IMR-90 (cell line): ENCODE measurements at regions not wholly inside any gene's neighbourhood (a gene's known extent, or its start where the extent isn't known, plus 50 kb on each side); places are given as distances from the start of the nearest gene placed in this dataset.

Experiments used
- ATAC-seq: fragments of 200-7000 bp; cut with Tn5 transposase; 2 replicates; pipeline ENCODE4 v1.9.1; 2020; ENCODE audit warnings: low read depth, mild to moderate bottlenecking, moderate library complexity
- BruUV-seq: library from RNA; stranded (reverse); fragments of 400-500 nt; replicated peaks from 2 replicates; lab custom pipeline; 2021; lab: Mats Ljungman, UMichigan
- CTCF ChIA-PET: fragments of 300-600 bp; formaldehyde crosslinking; extraction: SDS; loops from one replicate; lab custom pipeline; 2021; ENCODE audit warnings: antibody characterized with exemption; lab: Yijun Ruan, JAX
- POLR2A ChIA-PET: fragments of 300-600 bp; sonication (Branson Sonifier 250); formaldehyde crosslinking; loops from one replicate; lab custom pipeline; 2022; ENCODE audit warnings: antibody characterized with exemption; ENCODE audit not compliant: unreplicated experiment; lab: Charles Lee
- DNase-seq: peaks from one replicate; pipeline ENCODE4 v3.0.0; 2013
- H2AFZ ChIP-seq: replicated peaks from 2 replicates; pipeline ENCODE3; 2013; ENCODE audit warnings: low read length, mild to moderate bottlenecking; ENCODE audit not compliant: poor library complexity
- H2AK5ac ChIP-seq: 2 replicates; pipeline ENCODE4 v1.6.1; 2013; ENCODE audit warnings: low read depth, low read length, inconsistent platforms
- H2AK9ac ChIP-seq: replicated peaks from 2 replicates; pipeline ENCODE3; 2013; ENCODE audit warnings: mild to moderate bottlenecking, low read depth, low read length, moderate library complexity; ENCODE audit not compliant: poor library complexity
- H2BK120ac ChIP-seq: 2 replicates; pipeline ENCODE4 v1.6.1; 2013; ENCODE audit warnings: low read depth, low read length, inconsistent platforms
- H2BK15ac ChIP-seq: 3 replicates; pipeline ENCODE4 v1.6.1; 2013; ENCODE audit warnings: low read depth, low read length, inconsistent platforms
- H2BK20ac ChIP-seq: 2 replicates; pipeline ENCODE4 v1.6.1; 2013; ENCODE audit warnings: low read depth, mild to moderate bottlenecking, inconsistent platforms, low read length, moderate library complexity
- H2BK5ac ChIP-seq: 2 replicates; pipeline ENCODE4 v1.6.1; 2013; ENCODE audit warnings: mild to moderate bottlenecking, low read depth, low read length, inconsistent platforms; ENCODE audit not compliant: poor library complexity, severe bottlenecking
- H3K14ac ChIP-seq: replicated peaks from 2 replicates; pipeline ENCODE4 v1.6.1; 2013; ENCODE audit warnings: low read depth, low read length, inconsistent platforms
- H3K18ac ChIP-seq: 2 replicates; pipeline ENCODE4 v1.6.1; 2013; ENCODE audit warnings: low read depth, low read length, control low read depth
- H3K23ac ChIP-seq: 2 replicates; pipeline ENCODE4 v1.6.1; 2013; ENCODE audit warnings: low read depth, low read length, inconsistent platforms
- H3K27ac ChIP-seq: 2 replicates; pipeline ENCODE4 v1.5.1; 2013; ENCODE audit warnings: mild to moderate bottlenecking, control low read depth, low read length; ENCODE audit not compliant: insufficient read depth
- H3K27me3 ChIP-seq: 2 replicates; pipeline ENCODE4 v1.6.1; 2013; ENCODE audit warnings: low read length; ENCODE audit not compliant: control insufficient read depth, insufficient read depth
- H3K36me3 ChIP-seq: 2 replicates; pipeline ENCODE4 v1.6.1; 2013; ENCODE audit warnings: low read length, mixed read lengths; ENCODE audit not compliant: control insufficient read depth, insufficient read depth
- H3K4ac ChIP-seq: 2 replicates; pipeline ENCODE4 v1.6.1; 2013; ENCODE audit warnings: low read depth, low read length, inconsistent platforms
- H3K4me1 ChIP-seq: 2 replicates; pipeline ENCODE4 v1.6.1; 2013; ENCODE audit warnings: low read length, mixed read lengths; ENCODE audit not compliant: control insufficient read depth, insufficient read depth
- H3K4me2 ChIP-seq: 2 replicates; pipeline ENCODE4 v1.6.1; 2013; ENCODE audit warnings: low read depth, mild to moderate bottlenecking, control low read depth, low read length, moderate library complexity
- H3K4me3 ChIP-seq: 2 replicates; pipeline ENCODE4 v1.5.1; 2013; ENCODE audit warnings: low read depth, mild to moderate bottlenecking, control low read depth, low read length, moderate library complexity; ENCODE audit not compliant: insufficient read depth
- H3K56ac ChIP-seq: 2 replicates; pipeline ENCODE4 v1.6.1; 2013; ENCODE audit warnings: low read length, inconsistent platforms; ENCODE audit not compliant: insufficient read depth; ENCODE audit errors: extremely low read depth
- H3K79me1 ChIP-seq, 2 experiments: 2 replicates each; pipeline ENCODE4 v1.6.1; 2013; ENCODE audit warnings: low read length in 2 of 2, inconsistent platforms in 1 of 2, low read depth in 1 of 2
- H3K9ac ChIP-seq: 2 replicates; pipeline ENCODE4 v1.6.1; 2013; ENCODE audit warnings: low read depth, low read length, control low read depth
- H3K9me1 ChIP-seq: 2 replicates; pipeline ENCODE4 v1.6.1; 2013; ENCODE audit warnings: low read length, inconsistent platforms; ENCODE audit not compliant: insufficient read depth
- H3K9me3 ChIP-seq: 2 replicates; pipeline ENCODE4 v1.6.1; 2013; ENCODE audit warnings: low read length; ENCODE audit not compliant: control insufficient read depth, insufficient read depth
- H4K20me1 ChIP-seq: 2 replicates; pipeline ENCODE4 v1.6.1; 2013; ENCODE audit warnings: low read length, inconsistent platforms; ENCODE audit not compliant: insufficient read depth
- H4K5ac ChIP-seq: 2 replicates; pipeline ENCODE4 v1.6.1; 2013; ENCODE audit warnings: mild to moderate bottlenecking, low read depth, low read length, control low read depth
- H4K8ac ChIP-seq, 2 experiments: 2 replicates each; pipeline ENCODE4 v1.6.1; 2013; ENCODE audit warnings: low read depth in 2 of 2, low read length in 2 of 2, control low read depth in 1 of 2, inconsistent platforms in 1 of 2
- H4K91ac ChIP-seq: 2 replicates; pipeline ENCODE4 v1.6.1; 2013; ENCODE audit warnings: low read depth, low read length, inconsistent platforms; ENCODE audit not compliant: insufficient read depth
- BHLHE40 ChIP-seq: fragments of 150-350 bp; IDR thresholded peaks from 2 replicates; pipeline ENCODE4 v1.6.1; 2016; ENCODE audit warnings: mild to moderate bottlenecking, low read depth, low read length
- CEBPB ChIP-seq: IDR thresholded peaks from 2 replicates; pipeline ENCODE4 v1.6.1; 2012; ENCODE audit warnings: low read depth, low read length, improper control_type of control experiment
- CHD1 ChIP-seq: IDR thresholded peaks from 2 replicates; pipeline ENCODE4 v1.6.1; 2012; ENCODE audit warnings: low read depth, low read length, improper control_type of control experiment
- FOS ChIP-seq: fragments of 150-350 bp; IDR thresholded peaks from 2 replicates; pipeline ENCODE4 v1.6.1; 2016; ENCODE audit warnings: low read depth, low read length
- MAFK ChIP-seq: IDR thresholded peaks from 2 replicates; pipeline ENCODE4 v1.6.1; 2012; ENCODE audit warnings: low read depth, low read length, improper control_type of control experiment
- MAZ ChIP-seq: IDR thresholded peaks from 2 replicates; pipeline ENCODE4 v1.6.1; 2012; ENCODE audit warnings: low read depth, mild to moderate bottlenecking, low read length, improper control_type of control experiment, moderate library complexity, borderline replicate concordance
- MXI1 ChIP-seq: IDR thresholded peaks from 2 replicates; pipeline ENCODE4 v1.6.1; 2012; ENCODE audit warnings: low read depth, mild to moderate bottlenecking, low read length, moderate library complexity, borderline replicate concordance
- NFE2L2 ChIP-seq: fragments of 150-350 bp; IDR thresholded peaks from 2 replicates; pipeline ENCODE4 v1.6.1; 2016; ENCODE audit warnings: low read depth, mild to moderate bottlenecking, low read length
- POLR2A ChIP-seq: IDR thresholded peaks from 2 replicates; pipeline ENCODE4 v1.6.1; 2012; ENCODE audit warnings: mild to moderate bottlenecking, low read depth, low read length
- RAD21 ChIP-seq: IDR thresholded peaks from 2 replicates; pipeline ENCODE4 v1.6.1; 2012; ENCODE audit warnings: low read length, improper control_type of control experiment
- RCOR1 ChIP-seq: IDR thresholded peaks from 2 replicates; pipeline ENCODE4 v1.6.1; 2012; ENCODE audit warnings: mild to moderate bottlenecking, low read length, improper control_type of control experiment; ENCODE audit not compliant: insufficient replicate concordance
- RFX5 ChIP-seq: IDR thresholded peaks from 2 replicates; pipeline ENCODE4 v1.8.0; 2012; ENCODE audit warnings: low read depth, mild to moderate bottlenecking, low read length, moderate library complexity
- SMC3 ChIP-seq: fragments of 150-350 bp; IDR thresholded peaks from 2 replicates; pipeline ENCODE4 v1.6.1; 2016; ENCODE audit warnings: low read depth, mild to moderate bottlenecking, antibody characterized with exemption, low read length, moderate library complexity
- USF2 ChIP-seq: fragments of 150-350 bp; IDR thresholded peaks from 2 replicates; pipeline ENCODE4 v1.6.1; 2017; ENCODE audit warnings: mild to moderate bottlenecking, antibody characterized with exemption, low read length, low read depth
- WGBS, 2 experiments: methylation state at CpG; one replicate each; pipeline versions ENCODE4 v1.1.5 to v1.1.7; 2013; ENCODE audit warnings: missing lambda C conversion rate in 2 of 2; ENCODE audit not compliant: insufficient read length in 1 of 2; ENCODE audit errors: extremely low coverage in 2 of 2; 5-methylcytosine and 5-hydroxymethylcytosine counted together
- dilution Hi-C: fragments of 300-500 bp; cut with HindIII; formaldehyde crosslinking; loops from one replicate; pipeline ENCODE4 v1.14.3; 2018; ENCODE audit warnings: low sequenced_read_pairs; ENCODE audit not compliant: unreplicated experiment
- in situ Hi-C: fragments of 300-500 bp; cut with MboI; formaldehyde crosslinking; loops from 3 replicates; pipeline ENCODE4 v1.14.3; 2019; ENCODE audit warnings: low sequenced_read_pairs, inconsistent platforms, mixed read lengths
- intact Hi-C: fragments of 100-400 bp; cut with micrococcal nuclease; formaldehyde crosslinking; loops from 2 replicates; pipeline ENCODE4 v1.10.0; 2022
- TF ChIP-seq, protein P1 (sequence below): fragments of 150-350 bp; IDR thresholded peaks from 2 replicates; pipeline ENCODE4 v1.6.1; 2016; ENCODE audit warnings: low read depth, mild to moderate bottlenecking, low read length, moderate library complexity, borderline replicate concordance

DNA sequence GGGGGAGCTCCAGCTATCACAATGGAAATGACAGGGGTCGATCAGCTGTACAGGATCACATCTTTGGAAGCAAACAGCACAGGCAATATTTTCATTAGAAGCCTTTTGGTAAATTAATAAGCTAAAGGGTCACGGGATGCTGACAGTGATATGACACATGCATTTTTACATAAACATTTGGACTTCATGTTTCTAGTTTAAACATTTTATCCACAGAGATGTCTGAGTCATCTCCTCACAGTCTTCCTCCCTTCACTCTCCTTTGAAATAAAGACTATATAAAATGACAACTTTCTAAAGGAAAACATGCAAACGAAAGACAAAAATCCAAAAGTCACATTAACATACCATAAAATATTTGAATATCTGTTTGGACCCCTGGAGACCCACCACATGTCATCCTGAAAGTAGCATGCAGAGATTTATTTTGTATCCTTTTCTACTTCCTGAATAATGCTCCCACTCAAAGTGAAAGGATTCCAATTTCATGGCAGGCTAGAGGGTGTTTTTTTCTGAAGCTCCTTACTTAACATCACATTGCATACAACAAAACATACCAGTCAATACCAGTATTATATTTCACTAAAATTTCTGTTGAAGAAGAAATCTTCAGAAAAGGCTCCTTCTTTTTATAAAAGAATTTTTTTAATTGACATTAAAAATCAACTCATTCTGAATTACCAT lies 200.1 kb upstream of the PPARGC1A start:
- Histone ChIP-seq H3K4me1 (peaks cover 14% of the 10 kb centered on the region), H2BK20ac (peak overlapping the region; percentile 97), H3K4me2 (peak overlapping the region; percentile 81), H2BK5ac (peak overlapping the region; percentile 99), H3K27me3 (no peaks in the 10 kb centered on the region), H3K18ac (peak overlapping the region; percentile 80), H2BK120ac (peak overlapping the region; percentile 96), H2AK9ac (no peak overlapping the region), H2BK15ac (peak overlapping the region; percentile 55; the same call in 1 of the 3 replicates), H3K56ac (peak overlapping the region; percentile 95; the same call in 1 of the 2 replicates), H3K36me3 (no peaks in the 10 kb centered on the region), H2AFZ (peak overlapping the region; percentile 64), H3K14ac (peak overlapping the region; percentile 77), H4K91ac (peak overlapping the region; percentile 62), H2AK5ac (peak overlapping the region; percentile 78), H4K8ac (peak overlapping the region in 1 of 2 experiments; percentile 72; a peak in 2 of 4 replicates), H3K9ac (0 out of 2 replicates have a peak overlapping the region, but pooled peaks have one; percentile 14), H3K9me3 (no peaks in the 10 kb centered on the region), H4K20me1 (no peaks in the 10 kb centered on the region), H3K23ac (peak overlapping the region; percentile 83; the same call in 1 of the 2 replicates), H3K9me1 (peaks cover 14% of the 10 kb centered on the region), H3K4me3 (peak overlapping the region; percentile 46), H3K79me1 (no peaks in the 10 kb centered on the region), H3K4ac (peak overlapping the region; percentile 85), H3K27ac (peak overlapping the region; percentile 92), H4K5ac (peak overlapping the region; percentile 43; the same call in 1 of the 2 replicates)
- intact Hi-C loops = loop anchor here (10.0 kb wide), 1 partner anchor 325 kb away; no protein-coding TSS in a partner anchor
- in situ Hi-C loops = no loop called here
- DNase-seq = peak; percentile 90
- ATAC-seq = peak; percentile 72
- no CpG with 5 or more reads among the region's 3 CpGs for WGBS, 2 experiments
- ChIA-PET CTCF (interaction anchor here (0.6 to 1.7 kb wide), 5 partner anchors 9 to 75 kb away, joined by 3 to 4 read pairs (median 4); no protein-coding TSS in a partner anchor), POLR2A (interaction anchor here (1.2 kb wide), 1 partner anchor 15 kb away, joined by 4 read pairs; no protein-coding TSS in a partner anchor)
- no TSS peak for BruUV-seq
- dilution Hi-C loops = no loop called here
- TF ChIP-seq POLR2A = no peak
- TF ChIP-seq FOS = peak; percentile 72
- no peak for TF ChIP-seq RFX5
- TF ChIP-seq CEBPB = no peak
- no peak; the same call in 1 of the 2 replicates for TF ChIP-seq RAD21
- TF ChIP-seq MAFK = 0 out of 2 replicates have a peak, but pooled peaks have one; percentile 17
- peak; percentile 94 for TF ChIP-seq BHLHE40
- no peak for TF ChIP-seq MXI1
- TF ChIP-seq RCOR1 = no peak
- peak; percentile 43; the same call in 1 of the 2 replicates for TF ChIP-seq NFE2L2
- TF ChIP-seq MAZ = no peak
- TF ChIP-seq, protein P1, sequence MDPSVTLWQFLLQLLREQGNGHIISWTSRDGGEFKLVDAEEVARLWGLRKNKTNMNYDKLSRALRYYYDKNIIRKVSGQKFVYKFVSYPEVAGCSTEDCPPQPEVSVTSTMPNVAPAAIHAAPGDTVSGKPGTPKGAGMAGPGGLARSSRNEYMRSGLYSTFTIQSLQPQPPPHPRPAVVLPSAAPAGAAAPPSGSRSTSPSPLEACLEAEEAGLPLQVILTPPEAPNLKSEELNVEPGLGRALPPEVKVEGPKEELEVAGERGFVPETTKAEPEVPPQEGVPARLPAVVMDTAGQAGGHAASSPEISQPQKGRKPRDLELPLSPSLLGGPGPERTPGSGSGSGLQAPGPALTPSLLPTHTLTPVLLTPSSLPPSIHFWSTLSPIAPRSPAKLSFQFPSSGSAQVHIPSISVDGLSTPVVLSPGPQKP = no peak
- TF ChIP-seq USF2 = peak; percentile 69
- TF ChIP-seq SMC3 = no peak
- no peak for TF ChIP-seq CHD1
